Prostate gland (tissue), 2 donors: ENCODE measurements at regions not wholly inside any gene's neighbourhood (a gene's known extent, or its start where the extent isn't known, plus 50 kb on each side); places are given as distances from the start of the nearest gene placed in this dataset.

ENCODE experiments used
- POLR2A ChIP-seq: fragments of 450-650 bp; IDR thresholded peaks from one replicate; pipeline ENCODE4 v1.6.1; 2016; ENCODE audit warnings: antibody characterized with exemption, mild to moderate bottlenecking
- POLR2AphosphoS5 ChIP-seq: sonication (generic); formaldehyde crosslinking; IDR thresholded peaks from one replicate; pipeline ENCODE4 v1.6.1; 2017; ENCODE audit warnings: antibody characterized with exemption
- TF ChIP-seq, protein P1 (sequence below), 4 experiments: fragments of 200-600 bp in 2 of 4; fragments of 450-650 bp in 2 of 4; sonication (generic) in 2 of 4; IDR thresholded peaks; 1 replicate in 3 of 4; 2 replicates in 1 of 4; pipeline ENCODE4 v1.5.1; 2016 to 2019; ENCODE audit warnings: antibody characterized with exemption in 4 of 4, mild to moderate bottlenecking in 2 of 4, moderate library complexity in 2 of 4

DNA sequence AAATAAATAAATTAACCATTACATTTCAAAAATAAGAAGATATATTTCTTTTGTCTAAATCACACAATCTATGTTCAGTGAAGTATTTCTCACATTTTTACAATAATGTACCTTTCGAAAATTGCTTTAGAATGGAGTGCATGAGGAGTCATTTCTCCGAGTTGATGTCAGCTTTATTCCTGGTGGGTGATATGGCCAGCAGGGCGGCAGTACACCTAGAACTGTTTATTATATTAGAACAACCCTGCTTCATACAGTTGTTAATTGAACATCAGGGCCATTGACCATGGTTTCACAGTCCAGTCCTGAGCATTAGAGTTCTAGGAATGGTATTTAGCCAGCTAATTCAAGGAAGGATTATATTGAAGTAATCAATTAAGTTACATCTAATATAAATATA is 696.3 kb upstream of the SLC10A2 start:
- TF ChIP-seq POLR2A (no peak), POLR2AphosphoS5 (no peak)
- TF ChIP-seq, protein P1, sequence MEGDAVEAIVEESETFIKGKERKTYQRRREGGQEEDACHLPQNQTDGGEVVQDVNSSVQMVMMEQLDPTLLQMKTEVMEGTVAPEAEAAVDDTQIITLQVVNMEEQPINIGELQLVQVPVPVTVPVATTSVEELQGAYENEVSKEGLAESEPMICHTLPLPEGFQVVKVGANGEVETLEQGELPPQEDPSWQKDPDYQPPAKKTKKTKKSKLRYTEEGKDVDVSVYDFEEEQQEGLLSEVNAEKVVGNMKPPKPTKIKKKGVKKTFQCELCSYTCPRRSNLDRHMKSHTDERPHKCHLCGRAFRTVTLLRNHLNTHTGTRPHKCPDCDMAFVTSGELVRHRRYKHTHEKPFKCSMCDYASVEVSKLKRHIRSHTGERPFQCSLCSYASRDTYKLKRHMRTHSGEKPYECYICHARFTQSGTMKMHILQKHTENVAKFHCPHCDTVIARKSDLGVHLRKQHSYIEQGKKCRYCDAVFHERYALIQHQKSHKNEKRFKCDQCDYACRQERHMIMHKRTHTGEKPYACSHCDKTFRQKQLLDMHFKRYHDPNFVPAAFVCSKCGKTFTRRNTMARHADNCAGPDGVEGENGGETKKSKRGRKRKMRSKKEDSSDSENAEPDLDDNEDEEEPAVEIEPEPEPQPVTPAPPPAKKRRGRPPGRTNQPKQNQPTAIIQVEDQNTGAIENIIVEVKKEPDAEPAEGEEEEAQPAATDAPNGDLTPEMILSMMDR (IDR thresholded peaks at IDR 0.05): no peak
